HG03095 (cell line): ENCODE measurements at regions not wholly inside any gene's neighbourhood (a gene's known extent, or its start where the extent isn't known, plus 50 kb on each side); places are given as distances from the start of the nearest gene placed in this dataset.

ENCODE experiments used
- ATAC-seq: cut with Tn5 transposase; IDR thresholded peaks from one replicate; pipeline ENCODE4 v1.9.1; 2021; ENCODE audit warnings: moderate library complexity; ENCODE audit not compliant: unreplicated experiment

DNA sequence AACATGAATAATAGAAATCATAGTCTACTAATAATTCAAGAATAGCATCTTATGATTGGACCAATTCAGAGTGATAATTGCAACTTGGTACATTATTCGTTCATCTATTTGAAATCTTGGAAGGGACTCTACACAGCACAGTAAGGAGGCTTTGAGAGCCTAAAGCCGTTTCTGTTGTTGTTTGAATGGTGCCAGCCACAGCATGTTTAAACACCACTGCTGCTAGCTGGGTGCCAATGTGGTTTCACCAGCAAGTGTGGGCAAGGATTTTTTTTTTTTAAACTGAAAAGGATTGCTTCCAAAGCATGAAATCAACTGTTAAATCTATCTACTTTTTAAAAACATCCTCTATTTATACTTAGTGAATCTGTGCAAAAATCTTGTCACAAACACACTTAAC, 253.9 kb upstream of the MAP3K1 start:
- no peak for ATAC-seq

DNA sequence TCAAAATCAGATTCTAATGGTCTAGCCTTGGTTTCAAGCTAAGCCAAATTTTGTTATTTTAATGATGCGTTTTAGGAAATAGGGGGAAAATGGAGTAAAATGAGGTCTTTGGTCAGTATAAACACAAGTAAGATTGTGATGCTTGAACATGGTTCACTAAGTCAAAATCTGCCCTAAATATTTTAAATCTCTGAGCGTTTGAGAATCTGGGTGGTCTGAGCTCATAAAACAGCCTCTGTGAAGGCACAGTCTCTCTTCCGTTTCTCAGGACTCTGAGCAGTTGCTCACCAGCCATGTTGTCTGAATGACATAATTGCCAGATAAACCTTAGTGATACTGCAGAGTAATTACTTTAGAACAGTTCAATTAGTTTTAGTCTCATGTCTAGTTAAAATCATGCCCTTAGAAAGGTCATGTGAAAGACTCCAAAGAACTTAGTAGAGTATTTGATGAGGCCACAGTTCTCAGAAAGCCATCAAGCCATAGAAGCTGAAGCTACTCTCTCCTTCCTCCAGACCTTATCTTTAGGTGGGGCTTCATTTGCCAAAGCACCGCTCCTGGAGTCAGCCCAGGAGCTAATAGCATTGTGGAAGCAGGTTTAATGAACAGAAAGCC, 257.1 kb upstream of the MAP3K1 start:
- ATAC-seq, result no peak

DNA sequence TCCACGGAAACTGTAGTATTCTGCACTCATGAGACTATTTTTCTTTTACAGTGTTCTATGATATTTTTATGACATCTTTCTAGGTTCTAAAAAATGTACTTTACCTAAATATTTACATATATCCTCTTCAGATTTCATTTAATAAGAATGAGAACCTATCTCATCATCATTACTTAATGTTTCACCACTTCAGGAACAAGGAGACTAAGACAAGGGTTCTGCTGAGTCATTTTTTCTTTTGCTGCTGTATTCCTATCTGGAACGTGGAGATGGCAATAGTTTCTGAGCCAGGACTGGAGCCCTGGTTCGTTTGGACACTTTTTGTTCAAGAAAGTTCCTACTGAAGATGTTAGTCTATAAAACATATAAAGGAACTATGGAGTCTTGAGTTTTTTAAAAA, 258.2 kb upstream of the MAP3K1 start:
- ATAC-seq, result no peak

DNA sequence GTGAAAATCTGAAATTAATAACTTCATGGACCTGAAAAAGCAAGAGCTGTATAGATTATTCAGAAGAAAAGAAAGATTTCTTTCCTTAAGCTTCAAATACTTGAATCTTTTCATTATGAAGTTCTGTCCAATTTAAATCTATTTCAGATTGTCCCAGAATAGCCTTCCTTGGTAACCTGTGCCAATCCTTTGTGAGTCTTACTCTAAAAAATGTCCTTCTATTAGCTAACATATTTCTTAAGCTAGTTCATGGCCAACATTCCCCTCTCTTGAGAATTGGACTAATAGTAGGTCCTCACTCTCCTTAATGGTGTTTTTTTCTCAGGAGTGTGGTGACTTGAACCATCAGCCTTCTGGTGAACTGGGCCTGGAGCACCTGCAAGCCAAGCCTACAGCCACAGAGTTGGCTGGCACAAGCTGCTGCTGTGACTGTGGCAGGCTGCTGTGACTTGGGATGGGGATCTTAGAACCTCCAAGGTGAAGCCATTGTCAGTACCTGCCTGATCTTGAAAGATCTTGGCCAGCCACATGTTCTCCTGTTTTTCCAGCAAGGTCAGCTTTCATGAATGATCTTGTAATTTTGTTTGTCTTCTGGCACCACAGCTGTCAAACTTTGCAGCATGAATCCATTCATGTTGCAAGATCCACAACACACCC, 262.6 kb upstream of the MAP3K1 start:
- ATAC-seq, result no peak

DNA sequence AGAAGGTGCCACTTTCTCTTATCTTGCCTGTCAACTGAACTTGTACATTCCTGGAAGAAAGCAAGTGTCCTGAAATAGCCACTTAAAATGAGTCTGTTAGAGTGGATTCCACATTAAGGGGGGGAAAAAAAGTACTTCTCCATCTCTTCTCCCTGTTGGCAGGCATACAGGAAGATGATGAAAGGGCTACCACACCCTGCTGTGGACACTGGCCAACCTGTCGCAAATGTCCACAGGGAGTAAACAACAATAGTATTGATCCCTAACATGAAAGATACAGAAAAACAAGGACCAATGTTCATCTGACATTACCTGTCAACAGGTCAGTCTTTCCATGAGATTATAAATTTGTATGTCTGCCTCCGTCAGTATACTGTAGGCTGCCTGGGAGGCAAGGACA, 265.1 kb upstream of the MAP3K1 start:
- no peak for ATAC-seq

DNA sequence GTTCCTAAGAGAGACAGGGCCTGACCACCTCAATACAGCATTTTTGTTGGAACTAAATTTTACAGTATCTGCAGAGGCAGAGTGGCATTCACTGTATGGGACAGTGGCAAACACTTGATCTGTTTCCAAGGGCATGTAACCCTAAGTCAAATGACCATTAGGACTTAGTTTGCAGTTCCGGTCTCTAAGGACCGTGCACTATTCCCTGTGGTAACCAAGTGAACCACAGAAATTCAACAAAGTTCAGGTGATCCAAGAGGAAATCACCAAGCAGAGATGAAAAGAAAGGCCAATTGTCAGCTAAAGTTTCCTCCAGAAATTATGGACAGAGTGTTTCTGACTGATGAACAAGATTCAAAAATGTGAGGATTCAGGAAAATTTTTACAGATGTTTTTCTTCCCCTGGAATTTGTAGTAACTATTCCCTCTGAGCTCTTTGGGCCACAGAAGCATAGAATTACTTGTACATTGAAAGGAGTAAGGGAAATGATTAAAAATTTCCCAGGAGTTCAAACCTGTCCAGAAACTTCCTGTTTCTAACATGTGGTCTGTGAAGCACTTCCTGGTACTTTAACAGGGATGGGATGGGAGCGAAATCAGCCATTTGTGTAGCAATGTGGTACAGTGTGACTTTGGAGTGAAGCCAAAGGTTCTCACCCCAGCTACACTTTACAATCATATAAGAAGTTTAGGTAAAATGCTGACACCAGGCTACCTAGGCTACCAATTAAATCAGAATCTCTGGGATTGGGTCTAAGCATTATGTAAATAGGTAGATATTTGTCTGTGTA, 266.1 kb upstream of the MAP3K1 start:
- no peak for ATAC-seq

DNA sequence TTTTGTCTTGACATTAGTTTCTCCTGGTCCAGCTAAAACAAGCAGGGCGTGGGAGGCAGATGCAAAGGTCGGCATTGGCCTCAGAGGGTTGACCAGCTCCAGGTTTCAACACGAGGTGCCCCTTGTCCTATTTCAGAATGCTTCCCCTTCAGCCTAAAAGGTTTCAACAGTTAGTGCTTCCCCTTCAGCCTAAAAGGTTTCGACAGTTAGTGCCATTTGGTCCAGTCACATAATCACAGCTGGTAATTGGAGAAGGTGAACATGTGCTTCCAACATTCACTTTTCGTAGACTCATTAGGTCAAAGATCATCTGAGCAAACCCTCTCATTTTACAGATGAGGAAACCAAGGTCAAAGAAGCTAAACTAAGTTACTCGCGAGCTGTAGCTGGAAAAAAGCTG, 270.3 kb upstream of the MAP3K1 start:
- no peak for ATAC-seq

DNA sequence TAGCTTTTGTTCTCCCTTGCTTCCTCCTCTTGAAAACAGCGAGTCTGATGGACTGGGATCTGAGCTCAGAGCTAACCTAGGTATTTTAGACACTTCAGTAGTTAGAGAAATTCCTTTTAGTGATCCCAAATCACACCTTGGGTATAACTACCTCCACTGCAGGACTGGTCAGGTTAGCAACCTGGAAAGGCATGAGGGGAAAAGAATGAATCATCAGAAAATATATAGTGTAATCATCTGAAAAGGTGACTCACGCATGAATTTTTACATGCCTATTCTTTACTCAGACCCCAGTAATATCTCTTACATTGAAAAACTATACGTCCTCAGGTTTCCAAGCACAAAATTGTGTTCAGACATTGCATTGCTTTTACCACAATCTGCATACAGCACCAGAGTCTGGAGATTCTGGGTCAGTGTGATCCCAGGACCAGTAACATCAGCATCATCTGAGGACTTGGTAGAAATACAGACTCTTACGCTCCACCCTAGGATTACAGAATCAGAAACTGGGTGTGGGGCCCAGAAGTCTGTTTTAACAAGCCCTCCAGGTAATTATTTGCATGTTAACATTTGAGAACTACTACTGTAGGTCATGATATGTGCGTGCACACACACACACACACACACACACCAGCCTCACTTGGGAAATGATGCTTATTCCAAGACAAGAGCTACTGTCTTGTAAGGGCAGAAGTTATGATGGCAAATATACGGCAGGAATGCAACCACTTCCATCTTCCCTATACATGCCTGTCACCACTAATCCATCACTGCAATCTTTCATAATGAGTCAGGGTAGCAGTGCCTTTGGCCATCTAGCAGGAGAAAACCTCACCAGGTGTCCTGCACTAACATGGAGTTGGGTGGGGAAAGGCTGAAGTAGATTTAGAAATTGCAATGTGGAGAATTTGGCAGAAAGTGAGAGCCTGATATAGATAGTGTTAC, 271.6 kb upstream of the MAP3K1 start:
- no peak for ATAC-seq

DNA sequence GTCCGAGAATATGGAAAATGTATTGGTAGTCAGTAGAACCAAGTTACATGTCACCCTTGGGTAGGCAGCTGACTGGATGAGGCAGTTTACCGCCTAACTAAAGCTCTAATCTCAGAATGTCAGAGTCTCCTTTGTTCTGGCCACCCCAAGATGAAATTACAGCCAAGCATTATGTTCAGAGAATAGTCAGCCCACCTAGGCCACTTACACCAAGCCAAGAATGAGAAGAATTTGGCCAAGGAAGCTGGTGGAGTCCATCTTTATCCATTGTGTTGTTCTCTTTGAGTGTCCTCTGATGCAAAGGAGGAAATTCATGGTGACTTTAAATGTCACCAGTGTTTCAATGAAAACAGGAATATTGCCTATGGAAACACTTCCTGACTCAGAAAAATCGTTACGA, 275.1 kb upstream of the MAP3K1 start:
- no peak for ATAC-seq

DNA sequence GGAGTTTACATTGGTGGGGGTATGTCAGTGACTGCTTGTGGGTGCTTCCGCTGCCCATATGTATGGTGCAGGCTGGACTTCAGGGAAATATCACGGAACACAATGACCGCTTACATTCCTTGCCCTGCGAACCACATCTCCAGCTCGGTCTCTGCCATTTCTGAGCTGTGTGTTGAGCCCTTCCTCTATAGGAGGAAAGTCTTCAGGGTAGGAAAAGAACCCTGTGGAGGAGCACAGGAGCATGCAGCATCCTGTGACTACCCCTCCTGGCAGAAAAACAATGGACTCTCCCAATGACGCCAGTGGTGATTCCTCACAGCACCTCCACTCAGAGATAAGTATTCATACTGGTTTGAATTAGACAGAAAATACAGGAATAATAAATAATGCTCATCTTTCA, 276.8 kb upstream of the MAP3K1 start:
- ATAC-seq, result no peak

DNA sequence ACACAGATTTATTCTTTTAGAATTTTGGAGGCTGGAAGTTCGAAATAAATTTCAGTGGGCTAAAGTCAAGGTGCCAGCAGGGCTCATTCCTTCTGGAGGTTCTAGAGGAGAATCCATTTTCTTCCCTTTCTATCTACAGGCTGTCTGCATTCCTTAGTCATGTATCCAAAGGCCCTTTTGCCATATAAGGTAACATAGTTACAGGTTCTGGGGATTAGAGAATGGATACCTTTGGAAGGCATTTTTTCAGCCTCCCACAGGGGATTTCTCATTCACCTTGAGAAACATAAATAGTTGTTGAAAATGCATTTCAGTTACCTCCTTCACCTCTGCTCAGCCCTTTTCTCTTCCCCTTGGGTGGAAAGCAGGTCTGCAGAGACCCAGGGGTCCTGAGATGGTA, 280.0 kb upstream of the MAP3K1 start:
- no peak for ATAC-seq

DNA sequence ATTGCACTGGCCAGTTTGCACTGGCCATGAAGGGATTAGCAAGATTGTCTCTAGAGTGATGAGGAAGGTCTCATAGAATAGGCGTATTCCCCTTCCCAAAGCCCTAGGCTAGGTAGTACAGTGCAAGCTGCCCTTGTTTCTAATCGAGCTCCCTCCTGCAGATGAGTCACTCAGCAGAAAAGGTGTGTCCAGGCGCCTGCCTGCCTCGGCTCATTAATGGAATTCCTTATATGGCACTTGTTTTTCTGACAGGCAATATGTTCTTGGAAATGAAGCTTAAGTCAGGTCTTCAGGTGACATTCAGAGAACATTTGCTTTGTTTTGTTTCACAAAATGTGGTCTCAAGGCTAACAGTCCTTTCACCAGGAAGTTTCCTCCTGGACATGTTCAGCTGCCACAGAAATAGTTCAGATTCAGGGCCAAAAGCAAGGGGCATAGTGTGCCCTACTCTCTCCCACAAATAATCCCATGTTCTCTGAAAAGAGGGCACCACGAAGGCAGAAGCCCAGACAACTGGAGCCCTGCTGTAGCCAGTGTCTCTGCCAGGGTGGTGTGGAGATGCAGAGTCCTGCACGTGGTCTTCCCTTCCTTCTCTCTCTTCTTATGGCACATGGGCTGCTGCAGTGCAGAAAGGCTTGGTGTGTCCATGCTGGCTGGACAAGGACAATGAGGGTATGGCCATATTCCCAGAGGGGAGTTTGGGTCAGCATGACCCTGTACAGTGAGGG, 281.1 kb upstream of the MAP3K1 start:
- ATAC-seq, result no peak

DNA sequence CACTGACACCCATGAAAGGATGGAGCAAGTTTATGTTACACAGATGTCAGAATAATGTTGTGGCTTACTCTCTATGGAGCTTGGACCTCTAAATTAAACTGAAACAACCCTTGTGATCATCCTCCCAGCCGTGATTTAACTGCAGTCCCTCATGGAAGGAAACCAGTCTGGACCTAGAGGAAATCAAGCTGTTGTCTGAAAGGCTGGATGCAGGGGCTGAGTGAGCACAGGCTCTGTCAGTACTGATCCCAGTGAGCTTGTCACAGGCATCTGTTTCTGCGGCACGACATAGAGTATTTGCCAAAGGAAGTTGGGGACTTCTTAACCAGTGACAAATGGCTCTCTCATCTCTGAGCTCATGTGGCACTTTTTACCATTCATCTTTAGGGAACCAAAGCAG, 282.9 kb upstream of the MAP3K1 start:
- no peak for ATAC-seq

DNA sequence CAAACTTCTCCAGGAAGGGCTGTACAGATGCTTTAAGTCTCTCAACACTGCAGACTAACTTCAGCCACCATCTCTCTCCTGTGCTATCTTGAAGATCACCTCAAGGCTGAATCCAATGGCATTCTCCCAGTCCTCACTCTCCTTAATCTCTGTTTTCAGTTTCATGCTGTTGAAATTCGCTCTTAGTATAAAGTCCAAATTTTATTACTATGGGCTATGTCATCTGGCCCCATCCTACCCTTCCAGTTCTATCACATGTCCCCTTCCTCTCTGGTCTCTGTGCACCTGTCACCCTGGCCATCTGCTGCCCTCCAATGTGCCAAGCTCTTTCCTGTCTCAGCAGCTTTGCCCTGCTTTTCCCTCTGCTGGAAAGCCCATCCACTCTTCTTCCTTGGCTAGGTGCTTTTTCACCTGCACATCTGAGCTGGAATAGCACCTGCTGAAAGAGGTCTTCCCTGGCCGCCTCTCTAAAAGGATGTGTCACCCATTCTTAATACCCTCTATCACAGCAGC, 284.7 kb upstream of the MAP3K1 start:
- ATAC-seq, result no peak

DNA sequence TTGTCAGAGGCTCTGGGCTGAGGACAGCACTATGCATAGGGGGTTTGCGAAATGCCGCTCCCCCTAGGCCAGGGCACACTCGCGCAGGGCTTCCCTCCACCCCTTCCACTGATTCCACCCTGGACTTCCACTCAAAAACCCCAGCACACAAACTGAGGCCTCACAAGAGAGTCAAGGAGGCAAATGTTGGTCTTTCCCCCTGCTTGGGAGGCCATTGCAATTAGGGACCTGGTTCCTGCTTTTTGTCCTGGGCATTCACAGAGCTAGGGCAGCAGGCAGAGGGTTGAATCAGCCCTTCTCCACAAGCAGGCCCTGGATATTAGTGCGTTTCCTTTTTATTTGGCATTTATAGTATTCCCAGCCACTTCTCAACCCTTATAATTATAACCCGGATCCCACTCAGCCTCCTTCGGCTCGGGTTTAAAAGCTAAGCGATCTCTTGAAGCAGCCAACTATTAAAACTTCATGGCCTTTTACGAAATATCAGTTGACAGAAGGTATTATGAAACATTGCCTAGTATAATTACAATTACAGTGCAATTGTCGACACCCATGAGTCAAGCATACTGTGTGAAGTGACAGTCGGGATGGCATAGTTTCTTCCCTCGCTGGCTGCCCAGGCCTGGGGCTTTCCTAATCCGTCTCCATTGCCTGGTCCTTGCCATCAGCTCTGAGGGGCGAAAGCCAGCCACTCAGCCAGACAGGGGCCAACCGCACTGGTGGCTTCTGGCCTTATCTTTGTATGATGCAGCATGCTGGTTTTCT, 285.5 kb upstream of the MAP3K1 start:
- ATAC-seq, result no peak

DNA sequence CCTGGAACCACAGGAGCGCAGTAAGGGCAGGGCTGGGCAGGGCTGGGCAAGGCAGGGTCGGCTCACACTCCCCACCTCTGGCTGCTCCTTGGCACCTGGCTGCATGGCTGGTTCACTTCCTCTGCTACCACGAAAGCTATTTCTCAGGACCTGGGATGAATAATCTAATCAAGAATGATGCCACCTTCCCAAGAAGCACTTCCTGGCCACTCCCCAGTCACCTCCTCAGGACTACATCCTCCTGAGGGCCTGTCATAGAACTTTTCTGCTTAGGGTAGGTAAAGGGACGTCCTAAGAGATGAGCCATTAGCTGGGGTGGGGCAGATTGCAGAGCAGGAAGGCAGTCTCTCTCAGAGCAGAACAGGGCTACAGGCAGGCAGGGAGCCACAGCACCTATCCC, 288.2 kb upstream of the MAP3K1 start:
- no peak for ATAC-seq

DNA sequence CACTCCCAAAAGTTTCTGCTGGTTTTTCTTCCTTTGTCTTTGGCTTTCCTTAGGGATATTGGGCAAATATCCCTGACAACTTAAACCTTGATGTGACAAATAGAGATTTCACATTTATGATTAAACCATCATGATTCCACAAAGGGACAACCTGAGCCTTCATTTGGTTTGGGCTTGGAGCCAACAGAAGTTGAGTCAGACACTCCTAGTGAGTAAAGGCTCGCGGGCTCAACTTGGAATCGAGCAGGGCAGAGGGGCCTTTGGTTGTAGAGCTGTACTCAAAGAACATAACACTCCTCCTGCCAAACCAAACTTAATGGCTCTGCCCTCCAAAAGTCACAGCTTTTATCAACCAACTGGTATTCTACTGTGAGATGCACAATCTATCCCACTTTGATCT, 290.2 kb upstream of the MAP3K1 start:
- no peak for ATAC-seq

DNA sequence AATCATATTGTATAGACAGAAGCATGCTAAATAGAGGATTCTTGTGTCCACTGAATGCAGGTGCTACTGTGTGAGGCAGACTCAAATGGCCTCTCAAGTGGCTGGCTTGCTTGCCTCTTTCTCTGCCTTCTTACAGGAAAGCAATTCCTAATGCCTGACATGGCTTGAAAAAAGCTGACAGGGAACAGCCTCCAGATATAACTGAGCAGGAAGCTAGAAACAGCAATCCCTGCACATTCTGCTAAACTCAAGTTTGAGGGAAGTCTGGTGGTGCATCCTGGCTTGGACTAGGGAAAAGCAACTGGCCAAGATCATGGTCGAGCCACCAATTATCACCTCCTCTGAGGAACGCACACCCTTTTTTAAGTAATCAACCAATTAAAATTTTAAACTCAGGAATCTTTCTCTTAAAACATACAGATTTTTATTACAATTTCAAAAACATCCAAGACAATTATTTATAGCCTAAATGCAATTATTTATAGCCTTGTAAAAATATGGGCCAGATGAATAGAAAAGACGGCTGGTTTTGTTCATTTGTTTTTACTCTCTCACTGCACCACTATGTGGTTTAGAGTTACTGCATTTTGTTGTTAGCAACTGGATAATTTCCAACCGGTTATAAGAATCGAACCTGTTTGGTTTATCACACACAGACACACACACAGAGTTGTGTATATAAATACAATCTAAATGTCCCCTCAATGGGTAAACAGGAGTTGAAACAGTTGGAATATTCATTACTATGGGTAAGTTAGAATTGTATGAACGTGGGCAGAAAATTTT, 290.9 kb upstream of the ANKRD55 start:
- no peak for ATAC-seq

DNA sequence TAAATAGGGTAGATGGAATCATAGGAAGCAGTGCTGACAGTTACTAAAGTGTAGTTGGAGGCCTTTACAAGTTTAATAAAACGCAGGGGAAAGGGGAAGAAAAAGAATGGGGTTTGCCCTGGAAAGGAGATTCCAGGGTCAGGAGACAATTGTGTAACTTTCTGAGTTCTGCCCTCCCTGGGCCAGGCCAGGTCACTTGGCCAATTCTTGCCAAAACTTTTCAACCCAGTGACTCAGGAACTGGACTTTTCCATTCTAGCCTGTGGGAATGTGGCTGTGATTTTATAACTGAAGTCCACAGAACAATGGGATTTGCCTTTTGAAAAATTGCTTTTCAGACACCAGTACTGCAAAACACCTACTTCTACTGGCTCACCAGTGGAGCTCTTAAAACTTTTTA, 289.8 kb upstream of the ANKRD55 start:
- ATAC-seq, result no peak
